Right kidney (tissue), 1 donor: ENCODE measurements at regions not wholly inside any gene's neighbourhood (a gene's known extent, or its start where the extent isn't known, plus 50 kb on each side); places are given as distances from the start of the nearest gene placed in this dataset.
"Not testable (repeated sequence)": the region's sequence is repeated elsewhere in the genome, so short reads cannot be mapped to it uniquely, and the experiment has no call there.

Experiments
- DNase-seq: peaks from one replicate; pipeline ENCODE4 v3.0.0-alpha.2; 2016

DNA sequence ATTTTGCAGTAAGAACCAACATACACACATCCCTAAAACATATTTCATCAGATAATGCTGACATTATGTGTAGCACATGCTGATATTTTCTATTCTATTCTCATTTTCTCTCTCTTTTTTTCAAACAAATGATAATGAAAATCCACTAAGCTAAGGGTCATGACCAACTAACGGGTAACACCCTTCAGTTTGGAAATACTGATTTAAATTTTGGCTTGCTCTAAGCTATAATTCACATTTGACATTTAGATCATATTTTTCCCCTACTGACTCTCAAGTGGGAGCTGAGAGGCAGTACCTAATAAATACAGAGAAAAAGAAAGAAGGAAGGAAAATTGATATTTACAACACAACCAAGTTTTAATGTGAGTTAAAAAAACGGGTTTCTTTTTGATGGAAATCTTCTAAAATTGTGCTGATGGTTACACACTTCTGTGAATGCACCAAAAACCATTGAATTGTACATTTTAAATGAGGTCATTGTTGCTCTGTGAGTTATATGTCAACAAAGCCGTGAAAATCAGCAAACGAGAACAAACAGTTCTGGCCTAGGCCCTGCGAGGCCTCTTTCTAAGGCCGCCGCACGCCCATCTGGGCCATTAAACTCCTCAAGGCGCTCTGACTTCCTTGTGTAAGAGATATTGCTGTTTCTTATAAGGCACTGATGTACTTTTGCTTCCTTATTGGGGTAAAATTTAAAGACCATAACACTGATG, 124.2 kb downstream of the GALR1 start:
- DNase-seq, result no peak

- no peak for DNase-seq
Measured at GRCh38 chr18:77374446-77374805, 124.8 kb downstream of the GALR1 start.

DNA sequence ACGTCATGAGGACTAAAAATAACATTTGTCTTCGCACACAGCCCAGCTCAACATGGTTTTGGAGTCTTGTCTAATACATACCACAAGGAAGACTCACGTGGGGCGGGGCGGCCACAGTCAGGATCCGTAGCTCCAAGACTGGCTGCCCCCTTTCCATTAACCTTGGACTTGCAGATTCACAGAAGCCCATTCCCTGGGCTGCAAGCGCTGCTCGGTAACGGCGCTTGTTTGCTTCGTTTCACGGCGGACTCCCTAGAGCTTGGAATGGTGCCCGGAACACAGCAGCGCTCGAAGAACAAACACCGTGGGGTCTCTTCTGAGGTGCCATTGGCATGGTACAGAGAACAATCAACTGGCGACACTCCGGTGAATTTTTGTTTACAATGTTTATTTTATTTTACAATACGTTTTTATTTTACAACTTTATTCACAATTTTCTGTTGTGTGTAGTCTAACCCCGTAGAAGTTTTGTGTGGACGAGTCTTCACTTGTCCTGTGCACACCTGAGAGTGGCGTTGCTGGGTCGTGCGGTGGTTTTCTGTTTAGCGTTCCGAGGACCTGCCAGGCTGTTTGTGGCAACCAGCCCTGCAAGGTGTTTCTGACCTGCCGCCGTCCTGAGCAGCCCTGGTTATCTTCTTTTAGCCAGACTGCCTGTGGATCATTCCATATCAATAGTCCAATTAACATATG, 126.5 kb downstream of the GALR1 start:
- no peak for DNase-seq

DNA sequence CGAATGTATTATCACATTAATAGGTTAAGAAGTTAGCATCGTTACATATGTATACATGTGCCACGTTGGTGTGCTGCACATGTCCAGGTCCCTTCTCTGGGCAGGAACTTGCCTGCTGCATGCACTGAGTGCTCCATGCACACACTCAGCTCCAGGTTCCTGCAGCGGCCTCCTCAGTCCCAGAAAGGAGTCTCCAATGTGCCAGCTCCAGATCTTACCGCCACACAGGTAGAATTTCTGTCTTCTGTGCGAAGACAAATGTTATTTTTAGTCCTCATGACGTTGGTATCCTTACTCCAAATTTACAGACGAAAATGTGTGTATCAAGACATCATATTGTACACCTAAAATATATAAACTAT, 127.1 kb downstream of the GALR1 start:
- DNase-seq, result no peak

GRCh38 chr18:77377813-77378212, 128.2 kb downstream of the GALR1 start:
- DNase-seq, result no peak

DNA sequence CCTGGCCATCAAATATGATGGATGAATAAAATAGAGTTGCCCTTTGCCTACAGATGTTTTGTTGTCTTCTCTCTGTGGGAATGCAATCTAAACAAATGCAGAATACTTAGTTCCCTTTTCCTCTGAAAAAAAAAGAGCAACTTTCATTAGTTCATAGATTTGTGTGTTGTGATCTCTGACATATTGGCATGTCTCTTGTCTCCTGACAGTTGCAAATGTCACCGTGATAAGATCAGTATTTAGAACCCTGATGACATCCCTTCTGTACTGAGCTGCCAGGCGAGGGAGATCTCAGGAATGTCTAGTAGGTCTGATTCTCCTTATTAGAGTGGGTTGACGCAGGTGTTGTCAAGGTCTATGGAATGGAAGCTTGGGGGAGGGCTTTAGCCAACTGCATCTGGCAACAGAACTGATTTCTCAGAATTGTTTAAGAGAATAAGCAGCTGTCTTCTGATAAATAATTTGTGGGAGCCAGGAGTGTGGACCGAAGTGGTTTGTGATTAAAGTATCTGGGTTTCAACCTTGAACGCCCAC, 130.4 kb downstream of the GALR1 start:
- DNase-seq, result no peak

GRCh38 chr18:77380695-77381094, 131.0 kb downstream of the GALR1 start:
- no peak for DNase-seq

GRCh38 chr18:77392321-77392720, 142.7 kb downstream of the GALR1 start:
- DNase-seq, result no peak

- DNase-seq, result no peak
Measured at GRCh38 chr18:77393519-77393918, 143.9 kb downstream of the GALR1 start.

DNA sequence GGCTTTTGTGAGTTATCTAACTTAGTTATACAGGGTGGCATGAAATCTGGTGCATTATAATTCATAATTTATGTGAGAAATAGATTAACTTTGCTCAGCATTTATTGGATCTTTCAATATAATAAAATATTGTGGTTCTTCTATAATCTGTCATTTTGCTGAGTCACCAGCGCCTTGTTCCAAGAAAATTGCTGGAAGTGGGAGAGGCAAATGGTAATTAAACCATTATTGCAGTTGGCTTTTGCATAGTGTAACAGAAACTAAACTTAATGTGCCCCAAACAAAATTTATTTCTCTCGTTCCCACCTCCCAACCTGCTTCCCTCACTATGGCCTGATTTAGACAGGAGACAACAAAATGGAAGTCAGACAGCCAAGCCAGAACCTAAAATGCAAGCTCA, 146.3 kb downstream of the GALR1 start:
- no peak for DNase-seq

DNA sequence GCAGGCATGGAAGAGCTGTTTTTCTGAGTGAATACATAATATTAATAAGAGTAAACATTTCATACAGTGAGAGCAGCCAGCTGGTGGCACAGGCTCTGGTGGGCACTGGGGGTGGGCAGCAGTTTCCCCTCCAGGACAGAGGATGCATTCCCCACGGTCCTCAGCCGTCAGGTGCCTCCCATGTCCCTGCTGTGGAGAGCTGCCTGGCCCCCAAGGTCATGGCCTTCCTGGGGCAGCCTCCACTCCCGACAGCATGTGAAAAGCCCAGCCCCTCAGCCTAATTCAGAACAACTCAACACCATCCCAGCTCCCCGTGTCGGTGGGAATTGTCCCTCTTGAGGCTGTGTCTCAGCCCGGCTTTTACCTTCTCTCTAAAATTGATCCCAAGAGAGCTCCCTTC, 147.4 kb downstream of the GALR1 start:
- no peak for DNase-seq

DNA sequence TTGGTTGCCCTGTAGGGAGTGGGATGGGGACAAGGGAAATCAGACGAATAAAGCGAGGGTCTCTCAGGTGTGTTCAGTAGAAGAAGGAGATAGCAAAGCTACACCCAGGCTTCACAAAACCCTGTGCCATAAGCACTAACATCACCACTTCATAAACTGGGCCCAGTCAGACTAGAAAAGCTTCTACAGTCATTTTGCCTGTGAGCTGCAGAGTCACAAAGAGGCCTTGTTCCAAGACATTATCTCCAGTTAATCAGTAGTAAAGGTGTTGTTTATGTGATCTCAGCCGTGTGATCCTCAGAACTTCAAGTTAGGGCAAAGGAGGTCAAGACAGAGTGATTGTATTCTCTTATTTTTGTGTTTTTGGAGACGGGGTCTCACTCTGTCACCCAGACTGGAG, 148.0 kb downstream of the GALR1 start:
- no peak for DNase-seq

GRCh38 chr18:77400561-77400960, 150.9 kb downstream of the GALR1 start:
- DNase-seq, result no peak

DNA sequence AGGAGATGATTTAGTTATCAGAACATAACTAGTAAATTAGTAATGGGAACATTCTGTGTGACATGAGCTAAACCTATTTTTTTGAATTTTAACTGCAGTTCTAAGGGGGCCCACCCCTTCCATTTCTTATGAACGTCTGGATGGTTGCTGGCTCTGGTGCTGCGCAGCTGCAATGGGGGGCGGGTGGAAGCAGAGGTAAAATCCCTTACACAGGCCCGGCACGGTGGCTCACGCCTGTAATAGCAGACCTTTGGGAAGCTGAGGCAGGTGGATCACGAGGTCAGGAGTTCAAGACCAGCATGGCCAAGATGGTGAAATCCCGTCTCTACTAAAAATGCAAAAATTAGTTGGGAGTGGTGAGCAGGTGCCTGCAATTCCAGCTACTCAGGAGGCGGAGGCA, 151.5 kb downstream of the GALR1 start:
- no peak for DNase-seq

- no peak for DNase-seq
Measured at GRCh38 chr18:77403969-77404535, 154.4 kb downstream of the GALR1 start.

GRCh38 chr18:77405096-77405495, 155.4 kb downstream of the GALR1 start:
- DNase-seq, result no peak

DNA sequence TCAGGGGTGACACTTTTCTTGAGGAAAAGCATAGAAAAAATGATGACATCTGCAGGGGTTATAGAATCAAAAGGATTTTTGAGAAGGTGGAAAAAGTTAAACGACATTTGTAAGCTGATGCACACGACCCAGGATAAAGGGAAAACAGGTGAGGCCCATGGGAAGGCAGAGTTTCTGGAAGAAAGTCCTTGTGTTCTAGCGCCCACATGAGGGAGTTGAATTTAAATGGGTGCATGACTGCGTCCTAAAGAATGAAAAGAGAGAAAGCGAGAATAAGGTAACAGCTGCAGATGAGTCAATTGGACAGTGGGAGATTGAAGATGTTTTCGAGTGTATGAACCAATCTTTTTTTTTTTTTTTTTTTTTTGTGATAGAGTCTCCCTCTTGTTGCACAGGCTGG, 158.1 kb downstream of the GALR1 start:
- no peak for DNase-seq

GRCh38 chr18:77421546-77421945, 171.9 kb downstream of the GALR1 start:
- not testable (repeated sequence) for DNase-seq

- no peak for DNase-seq
Measured at GRCh38 chr18:77422974-77423867, 173.6 kb downstream of the GALR1 start.

DNA sequence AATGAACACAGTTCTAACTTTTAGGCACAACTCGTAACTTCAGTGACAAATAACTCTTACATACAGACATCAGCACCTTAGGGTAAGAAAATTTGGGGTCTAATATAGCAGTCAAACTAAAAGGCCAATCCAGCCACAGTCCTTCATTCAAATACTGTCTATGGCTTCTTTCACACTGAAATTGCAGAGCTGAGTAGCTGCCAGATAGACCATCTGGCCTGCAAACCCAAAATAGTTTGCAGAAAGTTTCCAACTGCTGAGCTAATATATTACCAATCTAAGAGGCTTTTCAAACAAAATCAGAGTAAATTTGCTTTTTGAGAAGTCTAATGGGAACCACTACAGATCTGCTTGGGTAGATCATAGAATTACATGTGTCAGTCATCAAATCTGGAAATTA, 183.4 kb downstream of the GALR1 start:
- no peak for DNase-seq

DNA sequence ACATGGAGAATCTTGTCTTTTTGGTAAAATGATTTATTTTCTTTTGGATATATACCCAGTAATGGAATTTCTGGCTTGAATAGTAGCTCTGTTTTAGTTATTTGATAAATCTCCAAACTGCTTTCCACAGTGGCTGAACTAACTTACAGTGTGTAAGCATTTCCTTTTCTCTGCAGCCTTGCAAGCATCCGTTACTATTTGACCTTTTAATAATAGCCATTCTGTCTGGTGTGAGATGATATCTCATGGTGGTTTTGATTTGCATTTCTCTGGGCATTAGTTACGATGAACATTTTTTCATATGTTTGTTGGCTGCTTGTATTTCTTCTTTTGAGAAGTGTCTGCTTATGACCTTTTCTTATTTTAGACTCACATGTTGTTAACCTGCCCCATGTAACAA, 190.2 kb downstream of the GALR1 start:
- DNase-seq, result no peak

DNA sequence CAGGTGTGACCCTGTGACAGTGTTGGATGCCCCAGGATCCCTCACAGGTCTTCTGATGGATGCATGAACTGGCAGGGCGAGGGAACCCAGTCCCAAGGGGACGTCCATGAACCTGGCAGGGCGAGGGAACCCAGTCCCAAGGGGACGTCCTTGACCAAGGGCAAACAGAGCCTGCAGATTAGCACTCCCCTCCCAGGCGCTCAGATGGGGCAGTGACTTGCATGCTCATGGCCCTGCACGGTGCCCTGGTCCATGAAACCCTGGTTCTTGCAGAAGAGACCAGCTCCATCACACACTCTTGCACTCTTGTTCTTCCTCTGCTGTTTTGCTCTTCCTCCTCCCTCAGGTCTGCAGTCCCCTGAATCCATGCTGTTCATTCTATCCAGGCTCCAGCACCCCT, 192.7 kb downstream of the GALR1 start:
- no peak for DNase-seq

- no peak for DNase-seq
Measured at GRCh38 chr18:77444385-77444784, 194.7 kb downstream of the GALR1 start.
